ENCODE measurements at regions not wholly inside any gene's neighbourhood (a gene's known extent, or its start where the extent isn't known, plus 50 kb on each side); places are given as distances from the start of the nearest gene placed in this dataset.

- TF ChIP-seq CTCF (IDR thresholded peaks at IDR 0.05; ENCODE audit: low read depth, low read length) (no peak), MYC (IDR thresholded peaks at IDR 0.05; ENCODE audit: low read depth, low read length) (no peak), POLR2A (IDR thresholded peaks at IDR 0.05; ENCODE audit: extremely low read depth, insufficient read length) (no peak), MAX (IDR thresholded peaks at IDR 0.05; ENCODE audit: low read depth, low read length) (no peak)
Measured at GRCh38 chr2:74738586-74738985, 84.5 kb downstream of the SEMA4F start.

Data from NB4 (cell line).